ENCODE measurements at regions not wholly inside any gene's neighbourhood (a gene's known extent, or its start where the extent isn't known, plus 50 kb on each side); places are given as distances from the start of the nearest gene placed in this dataset.

DNA sequence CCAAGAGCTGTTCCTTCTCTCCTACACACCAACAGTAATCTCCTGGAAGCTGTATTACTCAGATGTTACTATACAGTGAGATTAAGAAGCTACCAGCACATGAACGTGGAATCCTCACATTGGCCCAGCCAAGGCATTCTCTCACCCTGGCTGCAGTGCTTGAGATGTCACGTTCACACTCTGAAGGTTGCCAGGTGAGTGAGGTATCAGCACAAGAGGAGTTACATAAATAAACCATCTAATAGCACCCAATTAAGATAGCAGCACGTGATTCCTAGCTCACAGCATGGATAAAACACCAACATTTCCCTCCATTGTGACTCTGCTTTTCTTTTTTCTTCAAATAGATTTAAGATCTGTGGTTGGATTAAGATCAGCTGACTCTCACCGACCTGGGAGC, 182.8 kb downstream of the PLPP3 start:
- TF ChIP-seq, protein P1, sequence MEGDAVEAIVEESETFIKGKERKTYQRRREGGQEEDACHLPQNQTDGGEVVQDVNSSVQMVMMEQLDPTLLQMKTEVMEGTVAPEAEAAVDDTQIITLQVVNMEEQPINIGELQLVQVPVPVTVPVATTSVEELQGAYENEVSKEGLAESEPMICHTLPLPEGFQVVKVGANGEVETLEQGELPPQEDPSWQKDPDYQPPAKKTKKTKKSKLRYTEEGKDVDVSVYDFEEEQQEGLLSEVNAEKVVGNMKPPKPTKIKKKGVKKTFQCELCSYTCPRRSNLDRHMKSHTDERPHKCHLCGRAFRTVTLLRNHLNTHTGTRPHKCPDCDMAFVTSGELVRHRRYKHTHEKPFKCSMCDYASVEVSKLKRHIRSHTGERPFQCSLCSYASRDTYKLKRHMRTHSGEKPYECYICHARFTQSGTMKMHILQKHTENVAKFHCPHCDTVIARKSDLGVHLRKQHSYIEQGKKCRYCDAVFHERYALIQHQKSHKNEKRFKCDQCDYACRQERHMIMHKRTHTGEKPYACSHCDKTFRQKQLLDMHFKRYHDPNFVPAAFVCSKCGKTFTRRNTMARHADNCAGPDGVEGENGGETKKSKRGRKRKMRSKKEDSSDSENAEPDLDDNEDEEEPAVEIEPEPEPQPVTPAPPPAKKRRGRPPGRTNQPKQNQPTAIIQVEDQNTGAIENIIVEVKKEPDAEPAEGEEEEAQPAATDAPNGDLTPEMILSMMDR (conservative IDR thresholded peaks at IDR 0.05 in 1 of 2, IDR thresholded peaks at IDR 0.05 in 1 of 2; ENCODE audit: low read depth in 1 of 2, low read length in 2 of 2) = no peak
- no peak for TF ChIP-seq EZH2 (IDR thresholded peaks at IDR 0.05; ENCODE audit: low read length, missing control alignments)
